GM18520 (cell line): ENCODE measurements at regions not wholly inside any gene's neighbourhood (a gene's known extent, or its start where the extent isn't known, plus 50 kb on each side); places are given as distances from the start of the nearest gene placed in this dataset.
A peak's percentile ranks its signal among the peaks of the same experiment; 100 is the strongest.

Experiments
- ATAC-seq: cut with Tn5 transposase; IDR thresholded peaks from one replicate; pipeline ENCODE4 v1.9.1; 2021; ENCODE audit not compliant: unreplicated experiment

- no peak for ATAC-seq
Measured at GRCh38 chr1:59017501-59018231, 233.8 kb upstream of the JUN start.

GRCh38 chr1:59018446-59018845 lies 234.6 kb upstream of the JUN start:
- no peak for ATAC-seq

GRCh38 chr1:59018860-59019259 lies 235.0 kb upstream of the JUN start:
- no peak for ATAC-seq

GRCh38 chr1:59020151-59020997 lies 236.5 kb upstream of the JUN start:
- ATAC-seq: peak; percentile 87

- no peak for ATAC-seq
Measured at GRCh38 chr1:59022199-59022598, 238.4 kb upstream of the JUN start.

- no peak for ATAC-seq
Measured at GRCh38 chr1:59022799-59023198, 239.0 kb upstream of the JUN start.

- ATAC-seq: no peak
Measured at GRCh38 chr1:59025201-59025600, 241.4 kb upstream of the JUN start.

- ATAC-seq: peak; percentile 60
Measured at GRCh38 chr1:59025898-59026426, 242.1 kb upstream of the JUN start.

GRCh38 chr1:59026472-59026948 lies 242.7 kb upstream of the JUN start:
- ATAC-seq: peak; percentile 4

- ATAC-seq: no peak
Measured at GRCh38 chr1:59027177-59027576, 243.3 kb upstream of the JUN start.

GRCh38 chr1:59028048-59028447 lies 244.2 kb upstream of the JUN start:
- ATAC-seq: no peak

- no peak for ATAC-seq
Measured at GRCh38 chr1:59029411-59030167, 245.7 kb upstream of the JUN start.

GRCh38 chr1:59032228-59032627 lies 248.4 kb upstream of the JUN start:
- ATAC-seq: no peak

GRCh38 chr1:59033761-59034160 lies 249.9 kb upstream of the JUN start:
- ATAC-seq: no peak

- no peak for ATAC-seq
Measured at GRCh38 chr1:59034925-59035324, 251.1 kb upstream of the JUN start.

GRCh38 chr1:59039551-59039950 lies 255.7 kb upstream of the JUN start:
- ATAC-seq: no peak

GRCh38 chr1:59040486-59040885 lies 256.4 kb upstream of the FGGY start:
- ATAC-seq: no peak

- ATAC-seq: no peak
Measured at GRCh38 chr1:59041646-59042277, 255.1 kb upstream of the FGGY start.

- no peak for ATAC-seq
Measured at GRCh38 chr1:59043796-59044195, 253.1 kb upstream of the FGGY start.

GRCh38 chr1:59044535-59045121 lies 252.3 kb upstream of the FGGY start:
- ATAC-seq: no peak
